Kidney (tissue), 13 donors: ENCODE measurements at regions not wholly inside any gene's neighbourhood (a gene's known extent, or its start where the extent isn't known, plus 50 kb on each side); places are given as distances from the start of the nearest gene placed in this dataset.
A peak's percentile ranks its signal among the peaks of the same experiment; 100 is the strongest.

ENCODE experiments used
- DNase-seq, 5 donors: peaks; one replicate each; pipeline ENCODE4 v3.0.0-alpha.2; 2013 to 2020
- FAIRE-seq: peaks from 2 replicates; lab custom pipeline; 2012; peaks lifted over from hg19 to GRCh38; lab: Jason Lieb, UNC
- H3K27ac ChIP-seq, 2 donors: one replicate each; pipeline ENCODE4 v1.7.0; 2013; ENCODE audit warnings: low read depth in 2 of 2, low read length in 2 of 2, inconsistent platforms in 1 of 2
- H3K27me3 ChIP-seq: one replicate; pipeline ENCODE4 v1.7.1; 2013; ENCODE audit warnings: low read length, inconsistent platforms; ENCODE audit not compliant: control insufficient read depth, insufficient read depth
- H3K36me3 ChIP-seq, 3 donors: one replicate each; pipeline versions ENCODE4 v1.7.0 to v1.7.1; 2013; ENCODE audit warnings: low read length in 3 of 3, control low read depth in 1 of 3, inconsistent platforms in 1 of 3; ENCODE audit not compliant: insufficient read depth in 3 of 3, control insufficient read depth in 2 of 3
- H3K4me1 ChIP-seq, 3 donors: one replicate each; pipeline versions ENCODE4 v1.7.0 to v1.7.1; 2013; ENCODE audit warnings: low read length in 3 of 3, inconsistent platforms in 1 of 3, low read depth in 1 of 3; ENCODE audit not compliant: control insufficient read depth in 2 of 3, insufficient read depth in 2 of 3
- H3K4me3 ChIP-seq, 3 donors: one replicate each; pipeline versions ENCODE4 v1.7.0 to v1.8.1; 2013; ENCODE audit warnings: low read length in 3 of 3, control low read depth in 1 of 3, inconsistent platforms in 1 of 3
- H3K9ac ChIP-seq, 3 donors: one replicate each; pipeline versions ENCODE4 v1.7.0 to v1.7.1; 2013; ENCODE audit warnings: low read length in 3 of 3, control low read depth in 1 of 3, inconsistent platforms in 1 of 3
- H3K9me3 ChIP-seq, 3 donors: one replicate each; pipeline versions ENCODE4 v1.7.0 to v1.7.1; 2013; ENCODE audit warnings: low read length in 3 of 3, control low read depth in 1 of 3, inconsistent platforms in 1 of 3; ENCODE audit not compliant: control insufficient read depth in 2 of 3, insufficient read depth in 1 of 3
- intact Hi-C: fragments of 100-400 bp; cut with DNase I; formaldehyde crosslinking; loops from one replicate; pipeline ENCODE4 v1.11.1; 2022
- TF ChIP-seq, protein P1 (sequence below): IDR thresholded peaks from 3 replicates; pipeline ENCODE4 v1.5.1; 2012; ENCODE audit warnings: mild to moderate bottlenecking, moderate library complexity, borderline replicate concordance; ENCODE audit not compliant: insufficient read depth; ENCODE audit errors: extremely low read depth
- donor health status: control.
- donor health status: control.
- donor health status: control.
- donor health status: control.
- donor health status: control.
- donor health status: DM: yes; HTN: yes; CAD: no.
- donor health status: Normal renal cell carcinoma (clear cell type).

DNA sequence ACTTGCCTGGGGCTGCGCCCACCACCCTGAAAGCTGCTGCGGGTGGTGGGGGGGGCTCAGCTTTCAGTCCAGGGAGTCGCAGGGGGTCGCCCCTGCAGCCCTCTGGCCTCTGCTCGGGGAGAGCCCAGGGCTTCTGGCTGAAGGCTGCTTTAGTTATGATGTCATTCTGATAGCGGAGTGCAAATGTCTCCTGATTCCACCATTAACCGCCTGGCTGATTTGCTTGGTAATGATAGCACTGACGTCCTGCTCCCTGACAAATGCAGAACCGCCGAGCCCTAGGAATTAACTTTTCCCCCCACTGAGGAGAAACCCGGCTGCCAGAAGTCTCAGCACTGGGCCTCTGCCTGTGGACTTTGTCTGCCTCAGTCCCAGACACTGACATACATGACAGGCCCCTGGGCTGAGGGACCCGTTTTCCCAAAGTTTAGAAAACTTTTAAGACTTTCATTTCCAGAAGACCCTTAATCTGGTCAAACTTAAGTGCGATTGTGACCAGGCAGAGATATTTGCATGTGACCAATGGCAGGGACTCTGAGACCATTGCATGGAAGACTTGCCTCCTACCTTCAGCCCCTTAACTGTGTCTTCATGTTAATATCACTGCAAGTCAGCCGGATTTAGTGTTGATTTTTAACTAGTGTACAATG, 142.5 kb upstream of the ZNF536 start:
- H3K27ac ChIP-seq = no peak overlapping the region
- DNase-seq = peak in 3 of 5 donors; percentile 60 to 69 (median 62)
- intact Hi-C loops = loop anchor here (10.0 kb wide), 1 partner anchor 415 kb away; no protein-coding TSS in a partner anchor
- H3K27me3 ChIP-seq = peaks cover 12% of the 10 kb centered on the region
- H3K4me1 ChIP-seq = peaks cover 0 to 2% (median 0%) of the 10 kb centered on the region in 3 donors
- no peak for FAIRE-seq
- TF ChIP-seq, protein P1, sequence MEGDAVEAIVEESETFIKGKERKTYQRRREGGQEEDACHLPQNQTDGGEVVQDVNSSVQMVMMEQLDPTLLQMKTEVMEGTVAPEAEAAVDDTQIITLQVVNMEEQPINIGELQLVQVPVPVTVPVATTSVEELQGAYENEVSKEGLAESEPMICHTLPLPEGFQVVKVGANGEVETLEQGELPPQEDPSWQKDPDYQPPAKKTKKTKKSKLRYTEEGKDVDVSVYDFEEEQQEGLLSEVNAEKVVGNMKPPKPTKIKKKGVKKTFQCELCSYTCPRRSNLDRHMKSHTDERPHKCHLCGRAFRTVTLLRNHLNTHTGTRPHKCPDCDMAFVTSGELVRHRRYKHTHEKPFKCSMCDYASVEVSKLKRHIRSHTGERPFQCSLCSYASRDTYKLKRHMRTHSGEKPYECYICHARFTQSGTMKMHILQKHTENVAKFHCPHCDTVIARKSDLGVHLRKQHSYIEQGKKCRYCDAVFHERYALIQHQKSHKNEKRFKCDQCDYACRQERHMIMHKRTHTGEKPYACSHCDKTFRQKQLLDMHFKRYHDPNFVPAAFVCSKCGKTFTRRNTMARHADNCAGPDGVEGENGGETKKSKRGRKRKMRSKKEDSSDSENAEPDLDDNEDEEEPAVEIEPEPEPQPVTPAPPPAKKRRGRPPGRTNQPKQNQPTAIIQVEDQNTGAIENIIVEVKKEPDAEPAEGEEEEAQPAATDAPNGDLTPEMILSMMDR = no peak
- H3K4me3 ChIP-seq = no peak overlapping the region
- no peak overlapping the region for H3K9ac ChIP-seq
- H3K9me3 ChIP-seq = no peaks in the 10 kb centered on the region
- H3K36me3 ChIP-seq = no peaks in the 10 kb centered on the region

DNA sequence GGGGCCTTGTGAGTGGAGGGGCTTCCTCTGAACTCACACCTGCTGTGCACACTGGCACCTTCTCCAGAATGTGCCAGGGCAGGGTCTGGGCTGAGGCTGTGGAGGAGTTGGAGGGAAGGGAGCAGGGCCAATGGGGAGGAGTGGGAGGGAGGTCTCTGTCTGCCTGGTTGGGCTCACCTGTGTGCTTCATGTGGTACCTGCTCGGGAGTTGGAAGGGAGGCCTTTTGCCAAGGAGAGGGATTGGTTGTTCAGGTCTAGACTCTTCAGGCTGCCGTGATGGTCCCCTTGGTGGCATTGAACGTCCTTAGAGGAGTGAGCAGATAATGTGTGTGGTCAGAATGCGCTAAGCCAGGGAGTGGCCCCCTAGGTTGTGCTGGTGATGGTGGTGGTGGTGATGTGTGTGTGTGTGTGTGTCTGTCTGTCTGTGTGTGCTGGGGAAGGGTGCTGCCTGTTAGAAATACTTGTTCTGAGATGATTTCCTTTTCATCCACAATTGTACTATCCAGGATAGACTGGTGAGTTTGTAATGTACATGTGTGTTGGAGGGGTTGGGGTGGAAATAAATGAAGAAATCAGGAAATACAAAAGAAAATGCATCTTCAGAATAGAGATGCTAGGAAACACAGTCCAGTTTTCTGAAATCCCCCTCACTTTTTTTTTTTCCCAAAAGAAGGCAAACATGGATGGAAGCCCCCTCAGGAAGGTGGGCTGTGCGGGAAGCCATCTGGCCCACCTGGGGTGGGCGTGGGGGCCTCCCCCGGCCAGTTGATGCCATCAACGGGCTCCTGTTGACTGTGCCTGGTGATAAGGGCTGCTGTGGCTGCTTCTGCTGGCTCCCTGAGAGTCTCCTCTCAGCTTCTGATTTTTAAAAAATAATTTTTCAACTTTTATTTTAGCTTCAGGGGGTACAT, 140.5 kb upstream of the ZNF536 start:
- intact Hi-C loops = loop anchor here (10.0 kb wide), 1 partner anchor 413 kb away; no protein-coding TSS in a partner anchor
- Histone ChIP-seq H3K9me3 (no peaks in the 10 kb centered on the region), H3K27ac (no peak overlapping the region), H3K27me3 (peaks cover 13% of the 10 kb centered on the region), H3K4me3 (no peak overlapping the region), H3K36me3 (no peaks in the 10 kb centered on the region), H3K9ac (no peak overlapping the region), H3K4me1 (peaks cover 0 to 2% (median 0%) of the 10 kb centered on the region in 3 donors)
- FAIRE-seq (no peak), DNase-seq (no peak)
- TF ChIP-seq, protein P1 = no peak

DNA sequence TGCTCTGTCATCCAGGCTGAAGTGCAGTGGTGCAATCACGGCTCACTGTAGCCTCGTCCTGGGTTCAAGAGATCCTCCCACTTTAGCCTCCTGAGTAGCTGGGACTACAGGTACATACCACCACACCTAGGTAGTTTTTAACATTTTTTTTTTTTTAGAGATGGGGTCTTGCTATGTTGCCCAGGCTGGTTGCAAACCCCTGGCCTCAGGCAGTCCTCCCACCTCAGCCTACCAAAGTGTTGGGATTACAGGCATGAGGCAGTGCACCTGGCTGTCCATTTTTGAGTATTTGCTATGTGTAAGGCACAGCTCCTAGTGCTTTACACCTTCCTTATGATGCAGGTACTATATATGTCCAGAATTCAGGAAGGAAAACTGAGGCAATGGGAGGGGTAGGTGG, 138.8 kb upstream of the ZNF536 start:
- no peak for FAIRE-seq
- no peak for DNase-seq

More for the DNA sequence above, 138.8 kb upstream of the ZNF536 start:
- Histone ChIP-seq H3K4me1 (no peaks in the 10 kb centered on the region), H3K36me3 (no peaks in the 10 kb centered on the region), H3K27ac (no peak overlapping the region), H3K27me3 (peaks cover 10% of the 10 kb centered on the region), H3K9me3 (no peaks in the 10 kb centered on the region), H3K9ac (no peak overlapping the region), H3K4me3 (no peak overlapping the region)
- intact Hi-C loops = loop anchor here (10.0 kb wide), 1 partner anchor 411 kb away; no protein-coding TSS in a partner anchor
- TF ChIP-seq, protein P1 = no peak
